ENCODE measurements at regions not wholly inside any gene's neighbourhood (a gene's known extent, or its start where the extent isn't known, plus 50 kb on each side); places are given as distances from the start of the nearest gene placed in this dataset.

DNA sequence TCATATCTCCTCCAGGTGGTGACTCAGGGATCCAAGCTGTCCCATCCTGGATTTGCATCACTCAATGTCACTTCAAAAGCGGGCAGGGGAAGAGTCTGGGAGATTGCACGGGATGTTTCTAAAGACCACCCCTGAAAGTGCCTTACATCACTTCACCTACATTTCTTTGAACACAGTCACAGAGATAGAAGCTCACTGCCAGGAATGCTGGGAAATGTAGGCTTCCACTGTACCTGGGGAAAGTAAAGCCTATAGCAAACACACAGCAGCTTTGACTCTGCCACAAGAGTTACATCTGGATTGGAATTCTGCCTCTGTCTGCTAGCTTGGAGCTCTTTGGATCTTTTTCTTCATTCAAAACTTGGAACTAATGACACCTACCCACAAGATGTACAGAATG, 300.9 kb downstream of the WDR11 start (continued):
- no peak for TF ChIP-seq BHLHE40 (IDR thresholded peaks at IDR 0.05; ENCODE audit: borderline replicate concordance in 1 of 2, low read depth in 2 of 2, low read length in 1 of 2)
- TF ChIP-seq, protein P1, sequence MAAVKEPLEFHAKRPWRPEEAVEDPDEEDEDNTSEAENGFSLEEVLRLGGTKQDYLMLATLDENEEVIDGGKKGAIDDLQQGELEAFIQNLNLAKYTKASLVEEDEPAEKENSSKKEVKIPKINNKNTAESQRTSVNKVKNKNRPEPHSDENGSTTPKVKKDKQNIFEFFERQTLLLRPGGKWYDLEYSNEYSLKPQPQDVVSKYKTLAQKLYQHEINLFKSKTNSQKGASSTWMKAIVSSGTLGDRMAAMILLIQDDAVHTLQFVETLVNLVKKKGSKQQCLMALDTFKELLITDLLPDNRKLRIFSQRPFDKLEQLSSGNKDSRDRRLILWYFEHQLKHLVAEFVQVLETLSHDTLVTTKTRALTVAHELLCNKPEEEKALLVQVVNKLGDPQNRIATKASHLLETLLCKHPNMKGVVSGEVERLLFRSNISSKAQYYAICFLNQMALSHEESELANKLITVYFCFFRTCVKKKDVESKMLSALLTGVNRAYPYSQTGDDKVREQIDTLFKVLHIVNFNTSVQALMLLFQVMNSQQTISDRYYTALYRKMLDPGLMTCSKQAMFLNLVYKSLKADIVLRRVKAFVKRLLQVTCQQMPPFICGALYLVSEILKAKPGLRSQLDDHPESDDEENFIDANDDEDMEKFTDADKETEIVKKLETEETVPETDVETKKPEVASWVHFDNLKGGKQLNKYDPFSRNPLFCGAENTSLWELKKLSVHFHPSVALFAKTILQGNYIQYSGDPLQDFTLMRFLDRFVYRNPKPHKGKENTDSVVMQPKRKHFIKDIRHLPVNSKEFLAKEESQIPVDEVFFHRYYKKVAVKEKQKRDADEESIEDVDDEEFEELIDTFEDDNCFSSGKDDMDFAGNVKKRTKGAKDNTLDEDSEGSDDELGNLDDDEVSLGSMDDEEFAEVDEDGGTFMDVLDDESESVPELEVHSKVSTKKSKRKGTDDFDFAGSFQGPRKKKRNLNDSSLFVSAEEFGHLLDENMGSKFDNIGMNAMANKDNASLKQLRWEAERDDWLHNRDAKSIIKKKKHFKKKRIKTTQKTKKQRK (IDR thresholded peaks at IDR 0.05; ENCODE audit: low read depth, low read length) = no peak
- no peak for TF ChIP-seq WRNIP1 (IDR thresholded peaks at IDR 0.05; ENCODE audit: borderline replicate concordance, low read depth, low read length)
- no peak for TF ChIP-seq SMAD1 (IDR thresholded peaks at IDR 0.05; ENCODE audit: low read depth, partially characterized antibody)
- no peak for TF ChIP-seq SREBF2 (IDR thresholded peaks at IDR 0.05; ENCODE audit: low read length)

DNA sequence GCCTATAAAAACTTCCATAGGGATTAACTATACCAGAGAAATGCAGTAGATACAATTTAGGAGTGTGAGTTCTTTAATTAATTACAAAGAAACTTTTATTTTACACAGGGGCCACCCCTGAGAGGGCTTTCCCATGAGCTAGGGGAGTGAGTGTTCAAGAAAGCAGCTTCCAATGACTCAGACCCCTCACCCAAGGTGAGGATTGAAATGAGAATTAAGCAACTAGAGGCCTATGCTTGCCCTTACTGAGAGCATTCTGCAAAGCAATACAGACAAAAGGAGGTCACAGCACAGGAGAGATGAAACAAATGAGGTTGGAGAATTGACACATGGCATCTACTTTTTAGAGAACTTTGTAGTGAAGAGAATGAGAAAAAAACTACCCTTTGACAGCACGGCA, 301.8 kb downstream of the WDR11 start:
- Histone ChIP-seq H3K9me3 (replicated peaks; ENCODE audit: control insufficient read depth, insufficient read depth, low read length) (no peaks in the 10 kb centered on the region), H3K4me1 (ENCODE audit: control insufficient read depth, insufficient read depth, low read length) (no peaks in the 10 kb centered on the region), H3K27ac (ENCODE audit: control insufficient read depth, insufficient read depth) (no peak overlapping the region), H3K4me2 (ENCODE audit: control insufficient read depth, insufficient read depth) (no peak overlapping the region), H3K27me3 (replicated peaks in 1 of 2; ENCODE audit: control insufficient read depth in 2 of 2, insufficient read depth in 2 of 2, low read length in 1 of 2) (no peaks in the 10 kb centered on the region), H3K79me2 (ENCODE audit: control insufficient read depth, insufficient read depth, low read length) (no peaks in the 10 kb centered on the region), H2AFZ (ENCODE audit: control insufficient read depth, low read depth, low read length) (no peak overlapping the region), H4K20me1 (ENCODE audit: control insufficient read depth, insufficient read depth) (no peaks in the 10 kb centered on the region), H3K36me3 (ENCODE audit: control insufficient read depth in 2 of 2, insufficient read depth in 2 of 2, low read length in 1 of 2) (no peaks in the 10 kb centered on the region), H3K4me3 (no peak overlapping the region), H3K9ac (ENCODE audit: control insufficient read depth, insufficient read depth, low read length) (no peak overlapping the region)
- intact Hi-C loops (cut with micrococcal nuclease; ENCODE audit: unreplicated experiment) = no loop called here
- DNase-seq (ENCODE audit: low read depth, low spot score) = no peak
- in situ Hi-C loops (cut with MboI) = no loop called here
- no peak for FAIRE-seq
- ChIA-PET RAD21 (ENCODE audit: unreplicated experiment) (no interaction called here), CTCF (no interaction called here), SMC1A (ENCODE audit: uncharacterized antibody, unreplicated experiment) (no interaction called here), POLR2A (no interaction called here)
- ATAC-seq = no peak
- WGBS (ENCODE audit: insufficient coverage, insufficient replicate concordance, low lambda C conversion rate, missing lambda C conversion rate) = 0% methylated on average over 1 of the region's 1 CpG
- no TSS peak for BruUV-seq (replicated peaks)
- no peak for TF ChIP-seq MTA2 (IDR thresholded peaks at IDR 0.05; ENCODE audit: low read depth)
- TF ChIP-seq STAT3 (IDR thresholded peaks at IDR 0.05; ENCODE audit: low read depth, low read length) = no peak
- TF ChIP-seq SMAD5 (IDR thresholded peaks at IDR 0.05; ENCODE audit: low read depth) = no peak
- TF ChIP-seq POLR2AphosphoS2 (IDR thresholded peaks at IDR 0.05; ENCODE audit: low read depth, low read length) = no peak
- TF ChIP-seq ZZZ3 (IDR thresholded peaks at IDR 0.05; ENCODE audit: control insufficient read depth, insufficient read length, low read depth) = no peak
- TF ChIP-seq, protein P2, sequence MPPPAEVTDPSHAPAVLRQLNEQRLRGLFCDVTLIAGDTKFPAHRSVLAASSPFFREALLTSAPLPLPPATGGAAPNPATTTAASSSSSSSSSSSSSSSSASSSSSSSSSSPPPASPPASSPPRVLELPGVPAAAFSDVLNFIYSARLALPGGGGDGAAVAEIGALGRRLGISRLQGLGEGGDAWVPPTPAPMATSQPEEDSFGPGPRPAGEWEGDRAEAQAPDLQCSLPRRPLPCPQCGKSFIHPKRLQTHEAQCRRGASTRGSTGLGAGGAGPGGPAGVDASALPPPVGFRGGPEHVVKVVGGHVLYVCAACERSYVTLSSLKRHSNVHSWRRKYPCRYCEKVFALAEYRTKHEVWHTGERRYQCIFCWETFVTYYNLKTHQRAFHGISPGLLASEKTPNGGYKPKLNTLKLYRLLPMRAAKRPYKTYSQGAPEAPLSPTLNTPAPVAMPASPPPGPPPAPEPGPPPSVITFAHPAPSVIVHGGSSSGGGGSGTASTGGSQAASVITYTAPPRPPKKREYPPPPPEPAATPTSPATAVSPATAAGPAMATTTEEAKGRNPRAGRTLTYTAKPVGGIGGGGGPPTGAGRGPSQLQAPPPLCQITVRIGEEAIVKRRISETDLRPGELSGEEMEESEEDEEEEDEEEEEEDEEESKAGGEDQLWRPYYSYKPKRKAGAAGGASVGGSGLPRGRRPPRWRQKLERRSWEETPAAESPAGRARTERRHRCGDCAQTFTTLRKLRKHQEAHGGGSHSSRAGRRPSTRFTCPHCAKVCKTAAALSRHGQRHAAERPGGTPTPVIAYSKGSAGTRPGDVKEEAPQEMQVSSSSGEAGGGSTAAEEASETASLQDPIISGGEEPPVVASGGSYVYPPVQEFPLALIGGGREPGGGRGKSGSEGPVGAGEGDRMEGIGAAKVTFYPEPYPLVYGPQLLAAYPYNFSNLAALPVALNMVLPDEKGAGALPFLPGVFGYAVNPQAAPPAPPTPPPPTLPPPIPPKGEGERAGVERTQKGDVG (CRISPR knock-in tag; IDR thresholded peaks at IDR 0.05) = no peak
- TF ChIP-seq MYB (IDR thresholded peaks at IDR 0.05; ENCODE audit: borderline replicate concordance, low read depth, low read length) = no peak
- no peak for TF ChIP-seq STAT1 (conservative IDR thresholded peaks at IDR 0.05)
- TF ChIP-seq TARDBP (IDR thresholded peaks at IDR 0.05; ENCODE audit: borderline replicate concordance) = no peak
- no peak for TF ChIP-seq SPI1 (IDR thresholded peaks at IDR 0.05; ENCODE audit: borderline replicate concordance, insufficient read depth, low read depth, low read length)
- TF ChIP-seq HDAC6 (IDR thresholded peaks at IDR 0.05; ENCODE audit: unreplicated experiment) = no peak
- TF ChIP-seq IKZF2 (IDR thresholded peaks at IDR 0.05) = no peak
- TF ChIP-seq MXI1 (IDR thresholded peaks at IDR 0.05; ENCODE audit: low read depth, low read length) = no peak
- TF ChIP-seq BHLHE40 (IDR thresholded peaks at IDR 0.05; ENCODE audit: borderline replicate concordance in 1 of 2, low read depth in 2 of 2, low read length in 1 of 2) = no peak
- TF ChIP-seq RFX5 (IDR thresholded peaks at IDR 0.05; ENCODE audit: low read depth, low read length) = no peak
- no peak for TF ChIP-seq SIN3A (IDR thresholded peaks at IDR 0.05; ENCODE audit: low read depth, low read length)

Measured in GM12878 (cell line).